ENCODE measurements at regions not wholly inside any gene's neighbourhood (a gene's known extent, or its start where the extent isn't known, plus 50 kb on each side); places are given as distances from the start of the nearest gene placed in this dataset.

GRCh38 chr16:85324488-85324887 lies 212.2 kb upstream of the CIBAR2 start:
- TF ChIP-seq CTCF (IDR thresholded peaks at IDR 0.05) (no peak), REST (IDR thresholded peaks at IDR 0.05; ENCODE audit: insufficient read depth in 1 of 2, low read depth in 2 of 2, low read length in 1 of 2) (no peak), POLR2AphosphoS5 (IDR thresholded peaks at IDR 0.05; ENCODE audit: low read depth, low read length) (no peak)
